Nephron progenitor cell (in vitro differentiated cells): ENCODE measurements at regions not wholly inside any gene's neighbourhood (a gene's known extent, or its start where the extent isn't known, plus 50 kb on each side); places are given as distances from the start of the nearest gene placed in this dataset.

Source experiments
- DNase-seq: peaks from one replicate; pipeline ENCODE4 v3.0.0; 2021
- H3K27ac Mint-ChIP-seq: 2 replicates; pipeline ENCODE4 v1.8.0; 2021; ENCODE audit warnings: mild to moderate bottlenecking, moderate library complexity, mixed read lengths
- H3K27me3 Mint-ChIP-seq: 2 replicates; pipeline ENCODE4 v1.8.0; 2021; ENCODE audit warnings: mild to moderate bottlenecking, low read depth, mixed read lengths; ENCODE audit not compliant: poor library complexity
- H3K36me3 Mint-ChIP-seq: 2 replicates; pipeline ENCODE4 v1.8.0; 2021; ENCODE audit warnings: low read depth, mixed read lengths
- H3K4me1 Mint-ChIP-seq: 2 replicates; pipeline ENCODE4 v1.8.0; 2021; ENCODE audit warnings: mixed read lengths
- H3K4me3 Mint-ChIP-seq: 2 replicates; pipeline ENCODE4 v1.8.0; 2021; ENCODE audit warnings: mild to moderate bottlenecking, moderate library complexity, mixed read lengths
- H3K9me3 Mint-ChIP-seq: 2 replicates; pipeline ENCODE4 v1.8.0; 2021; ENCODE audit warnings: mild to moderate bottlenecking, moderate library complexity, mixed read lengths
- TF ChIP-seq, protein P1 (sequence below): fragments of 200-600 bp; sonication (generic); IDR thresholded peaks from 2 replicates; pipeline ENCODE4 v1.5.0; 2021; ENCODE audit warnings: antibody characterized with exemption

DNA sequence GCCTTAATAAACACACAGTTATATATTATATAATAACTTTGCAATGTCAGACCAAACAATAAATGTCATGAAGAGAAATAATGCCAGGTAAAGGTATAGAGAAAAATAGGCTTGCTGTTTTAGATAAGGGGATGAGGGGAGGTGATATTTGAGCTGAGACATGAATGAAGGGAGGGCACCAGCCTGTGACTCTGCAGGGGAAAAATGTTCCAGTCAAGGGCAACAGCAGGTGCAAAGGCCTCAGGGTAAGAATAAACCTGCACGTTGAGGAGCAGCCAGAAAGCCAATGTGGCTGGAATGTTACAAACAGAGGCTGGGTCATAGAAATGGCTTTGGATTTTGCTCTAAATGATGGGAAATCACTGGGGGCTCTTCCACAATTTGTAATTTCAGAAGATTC is 519.6 kb downstream of the SOX6 start:
- Mint-ChIP-seq H3K4me3 (no peak overlapping the region), H3K27me3 (peaks cover 4% of the 10 kb centered on the region), H3K9me3 (no peaks in the 10 kb centered on the region), H3K27ac (no peak overlapping the region), H3K4me1 (peaks cover 52% of the 10 kb centered on the region), H3K36me3 (no peaks in the 10 kb centered on the region)
- TF ChIP-seq, protein P1, sequence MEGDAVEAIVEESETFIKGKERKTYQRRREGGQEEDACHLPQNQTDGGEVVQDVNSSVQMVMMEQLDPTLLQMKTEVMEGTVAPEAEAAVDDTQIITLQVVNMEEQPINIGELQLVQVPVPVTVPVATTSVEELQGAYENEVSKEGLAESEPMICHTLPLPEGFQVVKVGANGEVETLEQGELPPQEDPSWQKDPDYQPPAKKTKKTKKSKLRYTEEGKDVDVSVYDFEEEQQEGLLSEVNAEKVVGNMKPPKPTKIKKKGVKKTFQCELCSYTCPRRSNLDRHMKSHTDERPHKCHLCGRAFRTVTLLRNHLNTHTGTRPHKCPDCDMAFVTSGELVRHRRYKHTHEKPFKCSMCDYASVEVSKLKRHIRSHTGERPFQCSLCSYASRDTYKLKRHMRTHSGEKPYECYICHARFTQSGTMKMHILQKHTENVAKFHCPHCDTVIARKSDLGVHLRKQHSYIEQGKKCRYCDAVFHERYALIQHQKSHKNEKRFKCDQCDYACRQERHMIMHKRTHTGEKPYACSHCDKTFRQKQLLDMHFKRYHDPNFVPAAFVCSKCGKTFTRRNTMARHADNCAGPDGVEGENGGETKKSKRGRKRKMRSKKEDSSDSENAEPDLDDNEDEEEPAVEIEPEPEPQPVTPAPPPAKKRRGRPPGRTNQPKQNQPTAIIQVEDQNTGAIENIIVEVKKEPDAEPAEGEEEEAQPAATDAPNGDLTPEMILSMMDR: no peak
- no peak for DNase-seq

DNA sequence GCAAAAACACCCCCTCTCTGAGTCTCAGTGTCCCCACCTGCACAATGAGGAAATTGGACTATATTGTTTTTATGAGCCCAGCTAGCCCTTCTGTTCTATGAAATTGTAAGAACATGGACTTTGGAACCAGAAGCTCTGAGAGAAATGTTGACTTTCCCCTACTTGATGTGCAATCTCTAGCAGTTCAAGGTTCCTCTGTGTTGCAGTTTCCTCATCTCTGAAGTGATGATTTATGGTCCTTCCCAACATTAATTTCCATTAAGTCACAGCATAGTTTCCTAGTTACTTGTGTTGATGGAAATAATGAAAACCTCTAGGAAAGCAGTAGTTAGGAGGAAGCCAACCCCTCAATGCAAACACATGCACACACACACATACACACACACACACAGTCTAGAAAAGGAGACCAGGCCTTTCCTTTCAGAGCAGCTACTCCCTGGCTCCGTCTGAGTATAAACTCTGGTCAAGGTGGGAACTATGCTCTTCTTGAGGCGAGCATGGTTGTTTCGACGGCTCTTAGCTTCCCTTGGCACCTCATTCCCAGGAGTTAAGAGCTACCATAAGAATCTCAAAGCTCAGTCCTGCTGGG is 518.4 kb downstream of the SOX6 start:
- TF ChIP-seq, protein P1: no peak
- H3K27me3 Mint-ChIP-seq: peaks cover 4% of the 10 kb centered on the region
- H3K9me3 Mint-ChIP-seq: no peaks in the 10 kb centered on the region
- H3K27ac Mint-ChIP-seq: no peak overlapping the region
- no peak for DNase-seq
- H3K36me3 Mint-ChIP-seq: no peaks in the 10 kb centered on the region
- no peak overlapping the region for H3K4me3 Mint-ChIP-seq
- peaks cover 62% of the 10 kb centered on the region for H3K4me1 Mint-ChIP-seq

DNA sequence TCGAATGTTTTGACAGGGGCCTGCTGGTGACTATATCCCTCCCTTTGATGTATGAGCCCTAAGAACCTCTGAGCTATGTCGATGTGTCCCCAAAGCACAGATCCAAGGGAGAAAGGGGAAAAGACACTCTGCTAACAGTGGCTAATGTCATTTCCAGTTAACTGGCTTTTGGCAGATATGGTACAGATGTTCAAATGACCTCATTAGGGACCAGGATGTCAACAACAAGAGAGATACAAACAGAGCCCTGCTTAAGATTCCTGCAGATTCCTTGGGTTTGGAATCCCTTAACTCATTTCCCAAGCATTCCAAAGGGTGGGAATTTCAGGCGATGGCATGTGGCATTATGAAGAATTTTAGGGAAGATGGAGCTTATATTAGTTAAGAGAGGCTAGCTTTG is 517.3 kb downstream of the SOX6 start:
- Mint-ChIP-seq H3K36me3 (no peaks in the 10 kb centered on the region), H3K4me1 (peaks cover 73% of the 10 kb centered on the region), H3K27ac (no peak overlapping the region), H3K27me3 (peaks cover 4% of the 10 kb centered on the region), H3K9me3 (no peaks in the 10 kb centered on the region), H3K4me3 (no peak overlapping the region)
- DNase-seq: no peak
- TF ChIP-seq, protein P1: no peak

DNA sequence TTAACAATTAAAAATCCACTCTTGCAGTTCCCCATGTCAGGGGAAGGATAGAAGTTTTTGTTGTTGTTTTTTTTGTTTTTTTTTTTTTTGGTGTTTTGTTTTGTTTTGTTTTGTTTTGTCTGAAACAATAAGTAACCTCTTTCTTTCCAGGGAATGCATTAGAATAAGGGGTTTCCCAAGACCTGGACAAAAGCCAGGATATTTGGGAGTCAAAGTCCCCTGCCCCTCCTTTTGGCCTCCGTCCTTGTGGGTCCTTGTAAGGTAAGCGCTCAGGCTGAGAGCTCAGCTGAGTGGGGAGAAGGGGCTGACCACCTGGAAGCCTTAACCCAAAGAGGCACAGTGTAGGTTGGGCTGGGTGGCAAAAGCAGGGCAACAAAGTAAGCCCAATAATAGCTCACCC is 515.4 kb downstream of the SOX6 start:
- Mint-ChIP-seq H3K4me3 (no peak overlapping the region), H3K4me1 (peaks cover 73% of the 10 kb centered on the region), H3K9me3 (no peaks in the 10 kb centered on the region), H3K27me3 (peaks cover 4% of the 10 kb centered on the region), H3K36me3 (no peaks in the 10 kb centered on the region), H3K27ac (no peak overlapping the region)
- TF ChIP-seq, protein P1: no peak
- no peak for DNase-seq

DNA sequence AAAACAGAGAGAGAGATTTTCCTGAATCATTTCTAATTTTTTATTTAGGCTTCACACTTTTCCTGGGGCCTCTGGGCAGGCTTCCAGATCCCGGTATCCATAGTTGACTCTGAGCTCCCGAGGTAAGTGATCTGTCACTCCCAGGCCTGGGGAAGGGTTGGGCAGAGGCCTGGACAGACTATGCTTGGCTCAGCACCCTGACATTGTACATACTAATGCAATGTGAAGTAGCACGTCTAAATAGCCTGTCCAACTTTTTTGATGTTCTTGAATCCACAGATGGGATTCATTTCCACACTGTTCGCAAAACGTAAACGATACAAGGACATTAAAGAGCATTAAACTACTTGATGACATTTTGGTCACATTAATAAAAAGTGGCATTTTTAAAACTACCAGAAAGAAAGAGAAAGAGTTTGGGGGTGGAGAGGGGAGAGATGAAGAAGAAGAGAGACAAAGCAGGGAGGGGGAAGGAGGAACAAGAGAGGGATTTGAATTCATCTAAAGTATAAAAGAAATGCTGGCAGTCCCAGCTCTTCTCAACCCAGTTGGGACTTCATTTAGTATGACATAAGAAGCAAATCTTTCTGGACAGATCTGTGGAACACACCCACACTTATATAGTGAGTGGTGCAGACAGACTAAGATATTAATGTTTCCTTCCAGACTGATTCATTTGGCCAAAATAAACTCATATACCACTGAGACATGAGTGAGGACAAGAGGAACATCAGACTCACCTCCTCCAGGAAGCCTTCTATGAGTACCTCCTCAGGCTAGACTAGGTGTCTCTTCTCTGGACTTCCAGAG is 514.2 kb downstream of the SOX6 start:
- peaks cover 64% of the 10 kb centered on the region for H3K4me1 Mint-ChIP-seq
- H3K4me3 Mint-ChIP-seq: no peak overlapping the region
- no peaks in the 10 kb centered on the region for H3K36me3 Mint-ChIP-seq
- TF ChIP-seq, protein P1: no peak
- H3K27me3 Mint-ChIP-seq: peaks cover 3% of the 10 kb centered on the region
- no peak for DNase-seq
- H3K27ac Mint-ChIP-seq: peak overlapping the region; percentile 52
- no peaks in the 10 kb centered on the region for H3K9me3 Mint-ChIP-seq
